HL-60 (cell line): ENCODE measurements at regions not wholly inside any gene's neighbourhood (a gene's known extent, or its start where the extent isn't known, plus 50 kb on each side); places are given as distances from the start of the nearest gene placed in this dataset.

Source experiments
- CTCF ChIP-seq: IDR thresholded peaks from one replicate; pipeline ENCODE4 v1.5.1; 2011; ENCODE audit warnings: low read length, control low read depth, inconsistent platforms; ENCODE audit not compliant: insufficient read depth
- POLR2AphosphoS5 ChIP-seq: IDR thresholded peaks from 2 replicates; pipeline ENCODE4 v1.6.1; 2012; ENCODE audit warnings: low read depth
- REST ChIP-seq: IDR thresholded peaks from 2 replicates; pipeline ENCODE4 v1.6.1; 2012; ENCODE audit warnings: low read depth; ENCODE audit not compliant: insufficient replicate concordance
- SPI1 ChIP-seq: IDR thresholded peaks from 2 replicates; pipeline ENCODE4 v1.6.1; 2012; ENCODE audit warnings: low read depth, mild to moderate bottlenecking, borderline replicate concordance

- no peak for TF ChIP-seq CTCF
- TF ChIP-seq POLR2AphosphoS5: no peak
- TF ChIP-seq REST: no peak
- TF ChIP-seq SPI1: no peak
These were observed 194.2 kb upstream of the NDN start for GRCh38 chr15:23881291-23881690.
